Ectodermal cell (in vitro differentiated cells): ENCODE measurements at regions not wholly inside any gene's neighbourhood (a gene's known extent, or its start where the extent isn't known, plus 50 kb on each side); places are given as distances from the start of the nearest gene placed in this dataset.

ENCODE experiments used
- H3K27ac ChIP-seq: 2 replicates; pipeline ENCODE4 v1.7.0; 2013; ENCODE audit warnings: mild to moderate bottlenecking, low read depth, low read length; ENCODE audit not compliant: insufficient read depth, poor library complexity, severe bottlenecking
- H3K27me3 ChIP-seq: 2 replicates; pipeline ENCODE4 v1.7.0; 2013; ENCODE audit warnings: mild to moderate bottlenecking, low read length; ENCODE audit not compliant: insufficient read depth, control insufficient read depth, poor library complexity, severe bottlenecking
- H3K36me3 ChIP-seq: one replicate; pipeline ENCODE4 v1.7.0; 2013; ENCODE audit warnings: low read length; ENCODE audit not compliant: control insufficient read depth, insufficient read depth
- H3K4me1 ChIP-seq: one replicate; pipeline ENCODE4 v1.7.0; 2013; ENCODE audit warnings: low read length; ENCODE audit not compliant: control insufficient read depth, insufficient read depth
- H3K4me3 ChIP-seq: 2 replicates; pipeline ENCODE4 v1.7.0; 2013; ENCODE audit warnings: low read depth, low read length, control low read depth; ENCODE audit not compliant: insufficient read depth
- H3K9me3 ChIP-seq: 2 replicates; pipeline ENCODE4 v1.7.0; 2013; ENCODE audit warnings: mild to moderate bottlenecking, low read length, moderate library complexity; ENCODE audit not compliant: control insufficient read depth
- WGBS, 2 experiments: methylation state at CpG; one replicate each; pipeline ENCODE4 v1.1.7; 2013; ENCODE audit warnings: missing lambda C conversion rate in 2 of 2; 5-methylcytosine and 5-hydroxymethylcytosine counted together

DNA sequence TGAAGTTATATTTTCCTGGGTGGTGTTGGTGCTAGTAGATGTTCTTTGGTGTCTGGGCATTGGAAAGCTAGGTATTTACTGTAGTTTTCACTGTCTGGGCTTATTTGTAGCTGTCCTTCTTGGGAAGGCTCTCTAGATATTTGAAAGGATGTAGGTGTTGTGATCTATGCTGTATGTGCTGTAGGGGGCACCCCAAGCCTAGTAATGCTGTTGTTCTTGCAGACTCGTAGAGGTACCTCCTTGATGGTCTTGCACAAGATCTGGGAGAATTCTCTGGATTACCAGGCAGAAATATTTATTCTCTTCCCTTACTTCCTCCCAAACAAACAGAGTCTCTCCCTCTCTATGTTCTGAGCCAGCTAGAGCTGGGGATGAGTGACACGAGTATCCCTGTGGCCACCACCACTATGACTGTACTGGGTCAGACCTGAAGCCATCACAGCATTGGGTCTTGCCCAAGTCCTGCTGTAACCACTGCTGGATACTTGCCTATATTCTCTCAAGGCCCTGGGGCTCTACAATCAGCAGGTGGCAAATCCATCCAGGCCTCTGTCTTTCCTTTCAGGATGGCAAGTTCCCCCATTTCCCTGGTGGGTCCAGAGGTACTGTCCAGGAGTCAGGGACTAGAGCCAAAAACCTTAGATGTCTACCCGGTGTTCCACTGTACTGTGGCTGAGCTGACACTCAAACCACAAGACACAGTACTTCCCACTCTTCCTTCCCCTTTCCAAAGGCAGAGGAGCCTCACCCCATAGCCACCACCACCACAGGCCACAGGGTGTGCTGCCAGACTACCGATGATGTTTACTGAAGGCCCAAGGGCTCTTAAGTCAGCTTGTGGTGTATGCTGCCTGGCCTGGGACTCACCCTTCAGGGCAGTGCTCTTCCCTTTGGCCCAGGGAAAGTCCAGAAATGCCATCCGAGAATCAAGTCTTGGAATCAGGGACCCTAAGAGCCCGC lies 195.2 kb upstream of the DPPA4 start:
- Histone ChIP-seq H3K4me1 (no peaks in the 10 kb centered on the region), H3K36me3 (no peaks in the 10 kb centered on the region), H3K27me3 (no peaks in the 10 kb centered on the region), H3K27ac (no peak overlapping the region), H3K9me3 (no peaks in the 10 kb centered on the region), H3K4me3 (no peak overlapping the region)
- 83 to 85% methylated on average over 6 of the region's 6 CpGs for whole genome bisulfite sequencing, 2 experiments

DNA sequence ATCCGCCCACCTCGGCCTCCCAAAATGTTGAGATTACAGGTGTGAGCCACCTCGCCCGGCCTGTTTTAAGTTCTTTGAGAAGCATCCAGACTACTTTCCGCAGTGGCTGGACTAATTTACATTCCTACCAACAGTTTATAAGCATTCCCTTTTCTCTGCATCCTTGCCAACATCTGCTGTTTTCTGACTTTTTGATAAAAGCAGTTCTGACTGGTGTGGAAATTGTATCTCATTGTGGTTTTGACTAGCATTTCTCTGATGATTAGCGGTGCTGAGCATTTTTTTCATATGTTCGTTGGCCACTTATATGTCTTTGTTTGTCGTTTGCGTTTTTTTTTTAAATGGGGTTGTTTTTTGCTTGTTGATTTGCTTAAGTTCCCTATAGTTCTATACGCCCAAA lies 208.4 kb upstream of the DPPA4 start:
- Histone ChIP-seq H3K4me1 (no peaks in the 10 kb centered on the region), H3K4me3 (no peak overlapping the region), H3K9me3 (no peaks in the 10 kb centered on the region), H3K27me3 (no peaks in the 10 kb centered on the region), H3K27ac (no peak overlapping the region), H3K36me3 (no peaks in the 10 kb centered on the region)
- WGBS, 2 experiments, result 92 to 94% methylated on average over 10 of the region's 10 CpGs

DNA sequence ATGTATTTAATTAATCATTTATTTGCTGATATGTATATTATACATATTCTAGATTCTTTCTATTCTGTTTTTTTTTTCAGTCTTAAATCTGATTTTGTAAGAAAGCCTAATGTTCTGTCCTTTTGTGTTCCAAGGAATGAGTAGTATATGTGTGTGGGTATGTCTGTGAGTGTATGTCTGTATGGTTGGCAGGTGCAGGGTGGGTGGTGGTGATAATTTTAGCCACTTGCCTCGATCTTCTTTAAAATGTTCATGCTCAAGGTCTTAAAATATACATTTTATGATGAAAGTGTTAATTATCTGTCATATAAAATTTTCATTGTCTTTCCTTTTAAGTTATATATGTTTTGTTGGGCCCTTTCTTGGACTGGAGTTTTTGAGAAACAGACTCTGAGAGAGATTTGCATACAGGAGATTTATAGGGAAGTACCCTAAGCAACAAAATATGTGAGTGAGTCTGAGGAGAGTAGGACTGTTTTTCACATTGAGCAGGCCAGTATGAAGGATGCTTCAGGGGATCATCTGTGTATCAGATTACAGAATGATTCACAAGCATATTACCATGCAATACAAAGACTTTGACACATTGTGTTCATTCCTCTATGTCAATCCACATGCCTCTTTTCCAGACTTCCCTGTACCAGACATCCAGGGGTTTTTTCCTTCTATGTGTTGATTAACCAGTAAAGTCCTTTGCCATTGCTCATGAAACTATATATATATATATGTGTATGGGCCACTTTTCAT lies 211.0 kb upstream of the DPPA4 start:
- H3K4me3 ChIP-seq, result no peak overlapping the region
- WGBS, 2 experiments, result 83% methylated on average over 1 of the region's 1 CpG; no CpG with 5 or more reads in 1 of the 2 experiments
- no peaks in the 10 kb centered on the region for H3K27me3 ChIP-seq
- no peaks in the 10 kb centered on the region for H3K9me3 ChIP-seq
- no peaks in the 10 kb centered on the region for H3K4me1 ChIP-seq
- no peak overlapping the region for H3K27ac ChIP-seq
- no peaks in the 10 kb centered on the region for H3K36me3 ChIP-seq

DNA sequence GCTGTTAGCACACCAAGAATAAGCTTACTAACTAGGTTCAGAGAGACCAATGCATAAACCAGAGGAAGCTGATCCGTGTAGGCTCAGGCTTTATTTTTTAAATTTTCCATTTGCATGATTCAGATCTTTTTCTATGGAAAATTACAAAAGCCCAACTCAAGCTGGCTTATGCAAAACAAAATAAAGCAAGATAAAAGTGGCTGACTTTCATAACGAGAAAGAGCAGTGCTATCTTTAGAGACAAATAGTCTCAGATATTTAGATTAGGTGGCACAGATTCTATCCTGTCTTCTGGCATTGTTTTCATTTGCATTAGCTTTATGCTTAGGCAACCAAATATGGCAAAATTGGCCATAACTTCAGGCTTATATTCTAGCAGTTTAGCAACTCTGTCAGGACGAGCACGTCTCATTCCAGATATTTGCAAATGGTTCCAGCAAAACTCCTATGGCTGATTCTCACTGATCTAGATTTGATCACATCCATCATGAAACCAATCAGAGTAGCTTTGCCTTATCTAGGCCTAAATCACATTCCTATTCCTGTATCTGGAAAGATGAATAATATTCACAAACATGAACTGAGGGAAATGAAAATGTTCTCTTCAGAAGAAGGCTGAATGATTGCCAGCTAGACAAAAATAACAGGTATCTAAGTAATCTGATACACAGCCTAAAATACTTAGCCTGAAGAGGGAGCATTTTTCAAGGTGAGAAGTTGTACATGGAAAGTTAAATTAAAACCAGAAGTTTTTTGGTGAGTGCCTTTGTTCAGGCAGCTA lies 216.4 kb upstream of the DPPA4 start:
- WGBS, 2 experiments, result 80 to 83% methylated on average over 4 of the region's 4 CpGs
- H3K9me3 ChIP-seq, result no peaks in the 10 kb centered on the region
- H3K4me1 ChIP-seq, result no peaks in the 10 kb centered on the region
- H3K4me3 ChIP-seq, result no peak overlapping the region
- H3K27ac ChIP-seq, result no peak overlapping the region
- no peaks in the 10 kb centered on the region for H3K36me3 ChIP-seq
- no peaks in the 10 kb centered on the region for H3K27me3 ChIP-seq

DNA sequence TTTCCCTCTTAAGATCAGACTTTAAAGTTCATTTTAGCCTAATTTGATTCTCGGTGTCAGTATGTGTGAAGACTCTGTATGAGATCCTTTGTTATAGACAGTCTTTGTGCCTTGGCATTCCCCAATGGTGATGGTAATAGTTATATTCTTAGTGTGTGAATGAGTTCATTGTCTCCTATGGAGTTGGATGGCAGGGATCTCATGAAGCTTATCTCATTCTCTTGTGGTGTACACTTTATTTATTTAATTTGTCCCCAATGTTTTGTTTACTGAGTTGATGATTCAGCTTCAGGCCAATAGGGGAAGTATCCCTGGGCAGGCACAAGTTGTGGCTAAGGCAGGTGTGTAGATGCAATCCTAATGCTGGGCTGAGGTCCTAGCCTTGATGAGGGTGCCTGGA lies 222.0 kb upstream of the DPPA4 start:
- no peak overlapping the region for H3K4me3 ChIP-seq
- no peaks in the 10 kb centered on the region for H3K9me3 ChIP-seq
- WGBS, 2 experiments, result 87 to 96% methylated on average over 1 of the region's 1 CpG
- H3K27ac ChIP-seq, result no peak overlapping the region
- H3K4me1 ChIP-seq, result peaks cover 5% of the 10 kb centered on the region
- no peaks in the 10 kb centered on the region for H3K36me3 ChIP-seq
- no peaks in the 10 kb centered on the region for H3K27me3 ChIP-seq

DNA sequence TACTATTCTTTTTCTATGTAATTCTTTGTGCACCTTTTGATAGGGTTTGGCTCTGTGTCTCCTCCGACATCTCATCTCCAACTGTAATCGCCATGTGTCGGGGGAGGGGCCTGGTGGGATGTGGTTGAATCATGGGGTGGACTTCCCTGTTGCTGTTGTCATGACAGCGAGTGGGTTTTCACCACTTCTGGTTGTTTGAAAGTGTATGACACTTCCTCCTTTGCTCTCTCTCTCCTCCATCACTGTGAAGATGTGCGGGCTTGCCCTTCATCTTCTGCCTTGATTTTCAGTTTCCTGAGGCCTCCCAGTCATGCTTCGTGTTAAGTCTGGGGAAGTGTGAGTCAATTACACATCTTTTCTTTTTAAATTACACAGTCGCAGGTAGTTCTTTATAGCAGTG lies 225.8 kb upstream of the DPPA4 start:
- Histone ChIP-seq H3K27me3 (no peaks in the 10 kb centered on the region), H3K4me3 (no peak overlapping the region), H3K36me3 (no peaks in the 10 kb centered on the region), H3K9me3 (no peaks in the 10 kb centered on the region), H3K4me1 (peaks cover 5% of the 10 kb centered on the region), H3K27ac (no peak overlapping the region)
- WGBS, 2 experiments, result 89 to 98% methylated on average over 5 to 6 of the region's 7 CpGs

DNA sequence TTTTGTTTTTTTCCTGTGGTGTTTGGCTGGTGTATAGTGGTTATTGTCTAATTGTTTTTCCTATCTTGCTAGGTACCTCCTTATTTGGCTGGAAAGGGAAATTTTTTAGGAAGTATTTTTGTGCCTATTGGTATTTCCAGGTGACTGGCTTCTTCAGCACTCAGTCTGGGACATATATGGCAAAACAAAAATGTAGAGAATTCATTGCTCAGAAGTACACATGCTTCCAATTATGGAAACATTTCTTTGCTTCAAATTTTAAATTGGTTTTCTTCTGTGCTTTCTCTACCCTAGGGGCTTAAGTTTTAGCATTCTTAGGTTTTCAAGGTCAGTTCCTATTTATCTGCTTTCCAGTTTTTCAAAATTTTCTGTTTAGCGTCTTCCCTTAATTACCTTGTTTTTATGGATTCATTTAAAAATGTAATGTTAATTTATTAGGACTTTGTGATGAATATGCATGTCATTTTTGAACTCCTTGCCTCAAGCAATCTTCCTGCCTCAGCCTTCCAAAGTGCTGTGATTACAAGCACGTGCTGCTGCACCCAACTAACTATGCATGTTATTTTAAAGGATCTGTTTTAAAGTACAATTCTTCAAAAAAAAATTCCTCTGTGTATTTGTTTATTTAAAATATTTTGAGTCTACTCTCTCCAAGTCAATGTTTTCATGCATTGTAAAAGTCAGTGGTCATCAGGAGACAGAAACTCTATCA lies 231.9 kb upstream of the DPPA4 start:
- Histone ChIP-seq H3K4me3 (no peak overlapping the region), H3K27ac (no peak overlapping the region), H3K27me3 (no peaks in the 10 kb centered on the region), H3K9me3 (no peaks in the 10 kb centered on the region), H3K4me1 (no peaks in the 10 kb centered on the region), H3K36me3 (no peaks in the 10 kb centered on the region)
- 82 to 83% methylated on average over 1 to 2 of the region's 2 CpGs for WGBS, 2 experiments

DNA sequence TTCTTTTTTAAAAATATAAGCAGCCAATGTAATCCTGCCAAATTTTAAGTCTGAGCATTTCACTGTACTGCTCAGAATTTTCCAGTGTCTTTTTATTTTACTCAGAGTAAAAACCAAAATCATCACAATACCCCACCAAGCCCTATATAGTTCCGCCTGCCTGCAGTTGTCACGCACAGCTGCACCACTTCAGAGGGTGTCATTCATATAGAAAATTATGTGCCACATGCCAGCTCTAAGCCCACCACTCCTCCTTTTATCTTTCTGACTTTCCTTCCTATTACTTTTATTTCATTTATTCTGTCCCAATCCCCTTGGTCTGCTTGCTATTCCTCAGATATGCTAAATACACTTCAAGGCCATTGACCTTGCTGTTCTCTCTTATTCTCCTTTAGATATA lies 233.1 kb upstream of the DPPA4 start:
- Histone ChIP-seq H3K36me3 (no peaks in the 10 kb centered on the region), H3K9me3 (no peaks in the 10 kb centered on the region), H3K4me3 (no peak overlapping the region), H3K27ac (no peak overlapping the region), H3K27me3 (no peaks in the 10 kb centered on the region), H3K4me1 (no peaks in the 10 kb centered on the region)
- 91 to 92% methylated on average over 2 of the region's 2 CpGs for WGBS, 2 experiments

DNA sequence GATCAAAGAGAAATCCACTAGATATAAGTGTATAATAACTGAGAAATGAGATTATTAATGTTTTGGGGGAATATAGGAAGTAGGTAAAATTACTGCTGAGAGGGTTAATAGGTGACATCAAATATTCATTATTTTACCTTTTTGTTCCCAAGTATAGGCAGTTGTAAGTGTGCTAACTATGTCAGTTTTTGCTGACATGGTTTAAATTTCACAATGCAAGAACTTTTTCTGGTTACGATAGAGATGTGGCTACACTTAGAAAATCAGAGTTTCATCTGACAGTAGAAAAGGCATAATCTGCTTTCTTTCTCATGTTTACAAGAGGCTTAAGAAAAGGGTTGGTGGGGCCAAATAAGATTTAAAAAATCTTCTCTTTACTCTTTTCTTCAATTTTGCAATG lies 235.0 kb upstream of the DPPA4 start:
- Histone ChIP-seq H3K4me1 (no peaks in the 10 kb centered on the region), H3K27ac (no peak overlapping the region), H3K27me3 (no peaks in the 10 kb centered on the region), H3K9me3 (no peaks in the 10 kb centered on the region), H3K36me3 (no peaks in the 10 kb centered on the region), H3K4me3 (no peak overlapping the region)
- 86 to 100% methylated on average over 1 of the region's 1 CpG for WGBS, 2 experiments
